ENCODE measurements at regions not wholly inside any gene's neighbourhood (a gene's known extent, or its start where the extent isn't known, plus 50 kb on each side); places are given as distances from the start of the nearest gene placed in this dataset.

- intact Hi-C loops (cut with micrococcal nuclease): no loop called here
- TF ChIP-seq EZH2 (IDR thresholded peaks at IDR 0.05; ENCODE audit: borderline replicate concordance, insufficient read depth, low read depth, low read length, poor library complexity, severe bottlenecking) (no peak), CTCF (IDR thresholded peaks at IDR 0.05) (no peak)
- H4K20me1 ChIP-seq (ENCODE audit: control insufficient read depth, insufficient read depth, low read length, poor library complexity, severe bottlenecking): no peaks in the 10 kb centered on the region
- ChIA-PET CTCF (no interaction called here), POLR2A (no interaction called here)
- no peak for ATAC-seq (ENCODE audit: low read depth)
- no peak overlapping the region for H3K4me3 Mint-ChIP-seq
- DNase-seq: no peak
- no peak overlapping the region for H3K9ac ChIP-seq (ENCODE audit: low read length)
- no peaks in the 10 kb centered on the region for H3K27me3 ChIP-seq (replicated peaks in 1 of 4; ENCODE audit: control extremely low read depth in 1 of 4, control insufficient read depth in 3 of 4, insufficient read depth in 4 of 4, low read length in 3 of 4)
- H2AFZ ChIP-seq (ENCODE audit: insufficient read depth, low read depth, low read length, poor library complexity, severe bottlenecking): no peak overlapping the region
- no peak overlapping the region for H3K27ac Mint-ChIP-seq
- no peaks in the 10 kb centered on the region for H3K27me3 Mint-ChIP-seq
- H3K4me1 Mint-ChIP-seq: no peaks in the 10 kb centered on the region
- H3K79me2 ChIP-seq (ENCODE audit: control insufficient read depth, insufficient read depth, low read length): no peaks in the 10 kb centered on the region
- H3K27ac ChIP-seq (ENCODE audit: low read length in 2 of 2): no peak overlapping the region
- no peaks in the 10 kb centered on the region for H3K36me3 ChIP-seq (replicated peaks in 1 of 2; ENCODE audit: control extremely low read depth in 1 of 2, control insufficient read depth in 1 of 2, extremely low read depth in 1 of 2, insufficient read depth in 2 of 2, low read length in 1 of 2)
- no peaks in the 10 kb centered on the region for H3K9me3 Mint-ChIP-seq (ENCODE audit: insufficient read depth)
- H3K4me2 ChIP-seq (replicated peaks; ENCODE audit: low read depth, low read length, poor library complexity, severe bottlenecking): no peak overlapping the region
- WGBS (ENCODE audit: insufficient coverage): no CpG with 5 or more reads among the region's 2 CpGs
- H3K4me3 ChIP-seq (ENCODE audit: control extremely low read depth in 1 of 5, extremely low read depth in 1 of 5, insufficient read depth in 1 of 5, low read depth in 2 of 5, low read length in 4 of 5): no peak overlapping the region
- no peaks in the 10 kb centered on the region for H3K9me3 ChIP-seq (ENCODE audit: control extremely low read depth in 1 of 3, control insufficient read depth in 2 of 3, insufficient read depth in 1 of 3, low read length in 2 of 3)
- no peaks in the 10 kb centered on the region for H3K4me1 ChIP-seq (ENCODE audit: control insufficient read depth in 2 of 2, insufficient read depth in 2 of 2, low read length in 2 of 2)
Observed at GRCh38 chr7:85510287-85510686, 323.4 kb upstream of the SEMA3D start.

GRCh38 chr7:85509476-85509875, 322.6 kb upstream of the SEMA3D start:
- Mint-ChIP-seq H3K27me3 (no peaks in the 10 kb centered on the region), H3K9me3 (ENCODE audit: insufficient read depth) (no peaks in the 10 kb centered on the region), H3K27ac (no peak overlapping the region), H3K4me1 (no peaks in the 10 kb centered on the region), H3K4me3 (no peak overlapping the region)
- no peak overlapping the region for H3K27ac ChIP-seq (ENCODE audit: low read length in 2 of 2)
- no peak overlapping the region for H3K4me2 ChIP-seq (replicated peaks; ENCODE audit: low read depth, low read length, poor library complexity, severe bottlenecking)
- no peaks in the 10 kb centered on the region for H4K20me1 ChIP-seq (ENCODE audit: control insufficient read depth, insufficient read depth, low read length, poor library complexity, severe bottlenecking)
- no peaks in the 10 kb centered on the region for H3K9me3 ChIP-seq (ENCODE audit: control extremely low read depth in 1 of 3, control insufficient read depth in 2 of 3, insufficient read depth in 1 of 3, low read length in 2 of 3)
- WGBS (ENCODE audit: insufficient coverage): no CpG with 5 or more reads among the region's 2 CpGs
- H3K79me2 ChIP-seq (ENCODE audit: control insufficient read depth, insufficient read depth, low read length): no peaks in the 10 kb centered on the region
- TF ChIP-seq CTCF (IDR thresholded peaks at IDR 0.05) (no peak), EZH2 (IDR thresholded peaks at IDR 0.05; ENCODE audit: borderline replicate concordance, insufficient read depth, low read depth, low read length, poor library complexity, severe bottlenecking) (no peak)
- DNase-seq (no peak), ATAC-seq (ENCODE audit: low read depth) (no peak)
- no peaks in the 10 kb centered on the region for H3K4me1 ChIP-seq (ENCODE audit: control insufficient read depth in 2 of 2, insufficient read depth in 2 of 2, low read length in 2 of 2)
- no peaks in the 10 kb centered on the region for H3K36me3 ChIP-seq (replicated peaks in 1 of 2; ENCODE audit: control extremely low read depth in 1 of 2, control insufficient read depth in 1 of 2, extremely low read depth in 1 of 2, insufficient read depth in 2 of 2, low read length in 1 of 2)
- H3K4me3 ChIP-seq (ENCODE audit: control extremely low read depth in 1 of 5, extremely low read depth in 1 of 5, insufficient read depth in 1 of 5, low read depth in 2 of 5, low read length in 4 of 5): no peak overlapping the region
- H2AFZ ChIP-seq (ENCODE audit: insufficient read depth, low read depth, low read length, poor library complexity, severe bottlenecking): no peak overlapping the region
- intact Hi-C loops (cut with micrococcal nuclease): no loop called here
- ChIA-PET POLR2A (no interaction called here), CTCF (no interaction called here)
- no peak overlapping the region for H3K9ac ChIP-seq (ENCODE audit: low read length)
- H3K27me3 ChIP-seq (replicated peaks in 1 of 4; ENCODE audit: control extremely low read depth in 1 of 4, control insufficient read depth in 3 of 4, insufficient read depth in 4 of 4, low read length in 3 of 4): no peaks in the 10 kb centered on the region
